Osteocyte (in vitro differentiated cells): ENCODE measurements at regions not wholly inside any gene's neighbourhood (a gene's known extent, or its start where the extent isn't known, plus 50 kb on each side); places are given as distances from the start of the nearest gene placed in this dataset.
"Not testable (repeated sequence)": the region's sequence is repeated elsewhere in the genome, so short reads cannot be mapped to it uniquely, and the experiment has no call there.

Experiments
- DNase-seq: peaks from one replicate; pipeline ENCODE4 v3.0.0; 2021; ENCODE audit warnings: mixed read lengths; ENCODE audit not compliant: unreplicated experiment; ENCODE audit errors: extremely low spot score
- H3K27ac Mint-ChIP-seq: one replicate; pipeline ENCODE4 v1.8.0; 2021; ENCODE audit warnings: mild to moderate bottlenecking, mixed read lengths; ENCODE audit not compliant: unreplicated experiment
- H3K27me3 Mint-ChIP-seq: one replicate; pipeline ENCODE4 v1.8.0; 2021; ENCODE audit warnings: mixed read lengths; ENCODE audit not compliant: unreplicated experiment
- H3K36me3 Mint-ChIP-seq: one replicate; pipeline ENCODE4 v1.8.0; 2021; ENCODE audit warnings: mixed read lengths; ENCODE audit not compliant: unreplicated experiment
- H3K4me1 Mint-ChIP-seq: one replicate; pipeline ENCODE4 v1.8.0; 2021; ENCODE audit warnings: mixed read lengths; ENCODE audit not compliant: unreplicated experiment
- H3K4me3 Mint-ChIP-seq: one replicate; pipeline ENCODE4 v1.8.0; 2021; ENCODE audit warnings: mild to moderate bottlenecking, moderate library complexity, mixed read lengths; ENCODE audit not compliant: unreplicated experiment
- H3K9me3 Mint-ChIP-seq: one replicate; pipeline ENCODE4 v1.8.0; 2021; ENCODE audit warnings: mixed read lengths; ENCODE audit not compliant: unreplicated experiment
- TF ChIP-seq, protein P1 (sequence below): fragments of 200-600 bp; sonication (generic); IDR thresholded peaks from 2 replicates; pipeline ENCODE4 v1.5.0; 2021; ENCODE audit warnings: antibody characterized with exemption, mild to moderate bottlenecking, moderate library complexity

DNA sequence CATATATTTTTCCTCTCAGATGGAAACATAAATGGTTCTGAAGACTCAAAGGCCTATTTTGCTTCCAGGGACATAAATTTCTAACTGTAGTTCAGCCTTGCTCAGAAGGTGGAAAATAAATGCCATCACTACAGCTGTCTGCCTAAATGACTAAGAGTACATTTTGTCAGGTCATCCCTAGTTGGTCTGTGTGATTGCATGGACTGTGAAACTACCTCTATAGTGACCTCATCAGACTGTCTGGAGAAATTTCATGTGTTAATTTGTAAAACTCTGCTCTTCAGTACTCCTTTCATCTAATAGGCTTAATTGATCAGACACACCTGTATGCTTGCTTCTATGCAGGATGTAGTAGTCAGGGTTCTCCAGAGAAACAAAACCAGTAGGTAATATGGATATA is 886.9 kb downstream of the AMY1C start:
- Mint-ChIP-seq H3K27me3 (no peaks in the 10 kb centered on the region), H3K4me3 (no peak overlapping the region), H3K4me1 (no peaks in the 10 kb centered on the region), H3K27ac (no peak overlapping the region), H3K36me3 (no peaks in the 10 kb centered on the region), H3K9me3 (no peaks in the 10 kb centered on the region)
- TF ChIP-seq, protein P1, sequence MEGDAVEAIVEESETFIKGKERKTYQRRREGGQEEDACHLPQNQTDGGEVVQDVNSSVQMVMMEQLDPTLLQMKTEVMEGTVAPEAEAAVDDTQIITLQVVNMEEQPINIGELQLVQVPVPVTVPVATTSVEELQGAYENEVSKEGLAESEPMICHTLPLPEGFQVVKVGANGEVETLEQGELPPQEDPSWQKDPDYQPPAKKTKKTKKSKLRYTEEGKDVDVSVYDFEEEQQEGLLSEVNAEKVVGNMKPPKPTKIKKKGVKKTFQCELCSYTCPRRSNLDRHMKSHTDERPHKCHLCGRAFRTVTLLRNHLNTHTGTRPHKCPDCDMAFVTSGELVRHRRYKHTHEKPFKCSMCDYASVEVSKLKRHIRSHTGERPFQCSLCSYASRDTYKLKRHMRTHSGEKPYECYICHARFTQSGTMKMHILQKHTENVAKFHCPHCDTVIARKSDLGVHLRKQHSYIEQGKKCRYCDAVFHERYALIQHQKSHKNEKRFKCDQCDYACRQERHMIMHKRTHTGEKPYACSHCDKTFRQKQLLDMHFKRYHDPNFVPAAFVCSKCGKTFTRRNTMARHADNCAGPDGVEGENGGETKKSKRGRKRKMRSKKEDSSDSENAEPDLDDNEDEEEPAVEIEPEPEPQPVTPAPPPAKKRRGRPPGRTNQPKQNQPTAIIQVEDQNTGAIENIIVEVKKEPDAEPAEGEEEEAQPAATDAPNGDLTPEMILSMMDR, result no peak
- DNase-seq, result no peak

DNA sequence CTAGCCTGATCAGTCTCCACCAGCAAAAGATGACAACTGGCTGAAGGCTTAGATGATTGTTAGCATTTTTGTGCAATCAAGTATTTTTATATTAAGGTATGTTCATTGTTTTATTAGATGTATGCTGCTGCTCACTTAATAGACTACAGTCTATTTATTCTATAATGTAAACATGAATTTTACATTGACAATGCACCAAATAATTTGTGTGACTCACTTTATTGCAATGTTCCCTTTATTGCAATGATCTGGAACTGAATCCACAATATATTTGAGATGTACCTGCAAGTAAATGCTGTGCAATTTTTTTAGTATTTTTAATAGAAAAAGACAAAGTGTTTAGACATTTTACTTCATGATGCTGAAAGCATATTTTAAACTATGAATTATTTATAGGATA is 896.5 kb downstream of the AMY1C start:
- H3K27ac Mint-ChIP-seq, result no peak overlapping the region
- peaks cover 10% of the 10 kb centered on the region for H3K27me3 Mint-ChIP-seq
- no peaks in the 10 kb centered on the region for H3K4me1 Mint-ChIP-seq
- no peaks in the 10 kb centered on the region for H3K9me3 Mint-ChIP-seq
- no peak for DNase-seq
- TF ChIP-seq, protein P1, result no peak
- H3K4me3 Mint-ChIP-seq, result no peak overlapping the region
- H3K36me3 Mint-ChIP-seq, result no peaks in the 10 kb centered on the region

DNA sequence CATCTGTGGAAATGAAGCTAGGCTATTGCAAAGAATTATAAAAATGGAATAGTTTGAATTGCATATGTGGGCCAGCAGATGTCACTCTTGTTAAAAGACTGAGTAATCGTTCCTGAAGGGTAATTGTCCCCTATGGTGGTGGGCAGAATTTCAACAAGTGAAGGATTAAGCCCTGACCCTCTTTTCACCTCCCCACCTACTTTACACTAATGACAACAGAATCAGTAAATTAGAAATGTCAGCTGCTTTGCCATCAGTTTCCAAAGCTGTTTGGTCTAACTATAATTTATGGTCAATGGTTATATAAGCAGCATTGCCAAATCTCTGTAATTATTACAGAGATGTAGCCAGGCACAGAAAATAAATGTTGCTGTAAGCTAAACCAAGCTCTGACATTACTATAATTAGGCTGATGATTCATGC is 898.6 kb downstream of the AMY1C start:
- Mint-ChIP-seq H3K4me3 (no peak overlapping the region), H3K36me3 (no peaks in the 10 kb centered on the region), H3K9me3 (no peaks in the 10 kb centered on the region), H3K27me3 (peaks cover 12% of the 10 kb centered on the region), H3K4me1 (no peaks in the 10 kb centered on the region), H3K27ac (no peak overlapping the region)
- TF ChIP-seq, protein P1, result peak; percentile 68
- no peak for DNase-seq

DNA sequence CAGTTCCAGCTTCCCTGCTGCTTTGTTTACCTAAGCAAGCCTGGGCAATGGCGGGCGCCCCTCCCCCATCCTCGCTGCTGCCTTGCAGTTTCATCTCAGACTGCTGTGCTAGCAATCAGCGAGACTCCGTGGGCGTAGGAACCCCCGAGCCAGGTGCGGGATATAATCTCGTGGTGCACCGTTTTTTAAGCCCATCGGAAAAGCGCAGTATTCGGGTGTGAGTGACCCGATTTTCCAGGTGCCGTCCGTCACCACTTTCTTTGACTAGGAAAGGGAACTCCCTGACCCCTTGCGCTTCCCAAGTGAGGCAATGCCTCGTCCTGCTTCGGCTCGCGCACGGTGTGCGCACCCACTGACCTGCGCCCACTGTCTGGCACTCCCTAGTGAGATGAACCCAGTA is 914.7 kb downstream of the AMY1C start:
- not testable (repeated sequence) for H3K27ac Mint-ChIP-seq, H3K4me1 Mint-ChIP-seq, H3K27me3 Mint-ChIP-seq, H3K4me3 Mint-ChIP-seq, H3K9me3 Mint-ChIP-seq, DNase-seq, H3K36me3 Mint-ChIP-seq

DNA sequence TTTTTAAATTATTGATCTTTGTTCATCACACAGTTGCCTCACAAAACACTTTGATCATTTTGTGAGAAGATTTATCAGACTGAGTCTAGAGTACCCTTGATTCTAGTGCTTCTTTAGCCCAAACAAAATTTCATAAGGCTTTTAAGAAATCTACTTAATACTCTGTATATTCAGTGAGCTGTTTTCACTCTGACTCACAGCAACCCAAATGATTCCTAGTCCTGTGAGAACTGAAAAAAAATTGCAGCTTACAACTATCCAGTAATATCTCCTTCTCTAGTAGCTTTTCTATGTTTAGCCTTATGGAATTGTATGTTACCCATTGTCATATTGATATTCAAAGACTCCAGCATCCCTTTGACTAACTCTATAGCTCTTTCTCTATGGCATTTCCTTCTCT is 915.6 kb downstream of the AMY1C start:
- DNase-seq, result no peak
- Mint-ChIP-seq H3K4me3 (no peak overlapping the region), H3K27me3 (no peaks in the 10 kb centered on the region), H3K36me3 (no peaks in the 10 kb centered on the region), H3K27ac (no peak overlapping the region), H3K4me1 (no peaks in the 10 kb centered on the region), H3K9me3 (no peaks in the 10 kb centered on the region)
- TF ChIP-seq, protein P1, result no peak
